ENCODE measurements at regions not wholly inside any gene's neighbourhood (a gene's known extent, or its start where the extent isn't known, plus 50 kb on each side); places are given as distances from the start of the nearest gene placed in this dataset.

DNA sequence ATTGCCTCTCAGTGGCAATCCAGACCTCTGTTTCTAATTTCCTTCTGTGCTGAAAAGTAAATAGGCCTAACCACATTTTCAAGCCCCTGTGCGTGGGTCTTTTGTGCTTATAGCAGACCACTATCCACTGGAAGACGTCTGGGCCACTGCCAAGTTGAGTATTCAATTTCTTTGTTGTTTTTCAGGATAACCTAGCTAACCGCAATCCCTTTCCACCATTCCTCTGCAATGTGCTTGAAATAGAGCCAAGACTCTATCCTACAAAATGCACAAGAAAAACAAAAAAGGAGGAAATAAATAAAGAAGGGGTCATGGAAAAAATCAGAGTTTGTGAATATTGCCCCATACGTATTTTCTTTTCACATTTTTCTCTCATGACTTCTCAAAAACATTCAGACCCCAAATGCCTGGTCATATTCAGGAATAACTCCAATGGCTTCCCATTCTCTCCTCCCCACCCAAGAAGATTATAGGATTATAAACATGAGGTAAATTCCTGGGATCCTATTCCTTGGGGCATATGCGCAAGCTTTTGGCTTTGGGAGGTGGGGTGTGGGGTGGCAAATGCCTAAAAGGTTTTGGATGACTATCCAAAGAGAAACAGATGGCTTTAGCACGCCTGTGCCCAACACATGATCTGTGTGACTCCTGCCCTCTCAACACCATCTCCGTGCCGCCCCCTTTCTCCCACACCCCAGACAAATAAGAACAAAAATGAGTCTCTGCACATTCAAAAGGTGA lies 217.9 kb upstream of the THBS1 start:
- peaks cover under 1% of the 10 kb centered on the region for H3K4me1 Mint-ChIP-seq
- no peak for DNase-seq
- H3K27ac Mint-ChIP-seq: no peak overlapping the region
- H3K27me3 Mint-ChIP-seq: peaks cover 51% of the 10 kb centered on the region
- no peak overlapping the region for H3K4me3 Mint-ChIP-seq
- no peaks in the 10 kb centered on the region for H3K9me3 ChIP-seq (ENCODE audit: control insufficient read depth, low read length, poor library complexity, severe bottlenecking)
- no peak for ATAC-seq
- peaks cover 4% of the 10 kb centered on the region for H3K36me3 Mint-ChIP-seq (ENCODE audit: low read depth)

GRCh38 chr15:39363761-39364586 lies 216.9 kb upstream of the THBS1 start:
- no peak for ATAC-seq
- peaks cover 47% of the 10 kb centered on the region for H3K27me3 Mint-ChIP-seq

GRCh38 chr15:39364721-39365120 lies 216.2 kb upstream of the THBS1 start:
- Mint-ChIP-seq H3K27me3 (peaks cover 40% of the 10 kb centered on the region), H3K27ac (no peak overlapping the region), H3K4me1 (no peaks in the 10 kb centered on the region), H3K36me3 (ENCODE audit: low read depth) (peaks cover 3% of the 10 kb centered on the region), H3K4me3 (no peak overlapping the region)
- DNase-seq (no peak), ATAC-seq (no peak)
- no peaks in the 10 kb centered on the region for H3K9me3 ChIP-seq (ENCODE audit: control insufficient read depth, low read length, poor library complexity, severe bottlenecking)

More at GRCh38 chr15:39363761-39364586, 216.9 kb upstream of the THBS1 start:
- no peaks in the 10 kb centered on the region for H3K9me3 ChIP-seq (ENCODE audit: control insufficient read depth, low read length, poor library complexity, severe bottlenecking)
- no peak for DNase-seq
- no peaks in the 10 kb centered on the region for H3K4me1 Mint-ChIP-seq
- H3K36me3 Mint-ChIP-seq (ENCODE audit: low read depth): peaks cover 3% of the 10 kb centered on the region
- H3K4me3 Mint-ChIP-seq: no peak overlapping the region
- no peak overlapping the region for H3K27ac Mint-ChIP-seq

DNA sequence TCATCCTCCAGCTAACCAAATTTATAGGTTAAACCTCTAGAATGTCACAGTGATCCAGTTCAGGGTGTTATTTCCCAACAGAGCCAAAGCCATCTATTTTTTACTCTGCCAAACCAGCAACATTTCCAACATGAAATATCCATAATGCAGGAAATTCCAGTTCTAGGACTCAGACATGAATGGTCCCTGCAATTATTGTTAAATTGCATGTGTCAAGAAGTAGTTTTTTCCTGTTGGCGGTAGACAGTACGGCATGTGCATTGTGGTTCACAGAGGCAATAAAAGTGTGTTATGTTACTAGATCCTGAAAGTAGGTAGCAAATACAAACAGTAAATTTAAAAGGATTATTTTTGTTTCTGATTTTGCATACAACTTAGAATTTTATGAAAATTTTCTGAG lies 215.7 kb upstream of the THBS1 start:
- no peak overlapping the region for H3K27ac Mint-ChIP-seq
- peaks cover 3% of the 10 kb centered on the region for H3K36me3 Mint-ChIP-seq (ENCODE audit: low read depth)
- H3K4me3 Mint-ChIP-seq: no peak overlapping the region
- no peak for ATAC-seq
- no peaks in the 10 kb centered on the region for H3K4me1 Mint-ChIP-seq
- no peaks in the 10 kb centered on the region for H3K9me3 ChIP-seq (ENCODE audit: control insufficient read depth, low read length, poor library complexity, severe bottlenecking)
- no peak for DNase-seq
- peaks cover 36% of the 10 kb centered on the region for H3K27me3 Mint-ChIP-seq

- H3K9me3 ChIP-seq (ENCODE audit: control insufficient read depth, low read length, poor library complexity, severe bottlenecking): no peaks in the 10 kb centered on the region
- no peak overlapping the region for H3K4me3 Mint-ChIP-seq
- peaks cover 29% of the 10 kb centered on the region for H3K27me3 Mint-ChIP-seq
- ATAC-seq (no peak), DNase-seq (no peak)
- H3K27ac Mint-ChIP-seq: no peak overlapping the region
- no peaks in the 10 kb centered on the region for H3K4me1 Mint-ChIP-seq
- H3K36me3 Mint-ChIP-seq (ENCODE audit: low read depth): peaks cover 3% of the 10 kb centered on the region
These were observed 215.0 kb upstream of the THBS1 start for GRCh38 chr15:39365873-39366272.

DNA sequence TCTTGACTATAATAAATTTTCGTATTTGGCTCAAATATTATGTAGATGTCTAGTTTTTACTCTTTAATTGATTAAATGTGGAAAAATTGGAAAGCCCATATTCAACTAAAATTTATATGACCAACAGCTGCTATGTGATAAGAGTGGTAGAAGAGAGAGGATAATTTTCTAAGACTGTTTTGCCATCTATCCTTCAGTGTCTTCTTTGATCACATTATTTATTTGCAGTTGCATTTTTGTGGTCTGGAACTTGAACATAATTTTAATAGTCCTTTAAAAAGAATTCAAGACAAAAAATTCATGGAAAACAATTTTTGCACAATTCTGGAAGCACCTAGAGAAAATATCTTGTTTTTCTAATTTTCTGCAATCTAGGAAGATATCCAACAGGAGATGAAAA lies 213.3 kb upstream of the THBS1 start:
- H3K9me3 ChIP-seq (ENCODE audit: control insufficient read depth, low read length, poor library complexity, severe bottlenecking): peaks cover 4% of the 10 kb centered on the region
- Mint-ChIP-seq H3K27ac (no peak overlapping the region), H3K4me1 (no peaks in the 10 kb centered on the region), H3K4me3 (no peak overlapping the region), H3K36me3 (ENCODE audit: low read depth) (peaks cover 6% of the 10 kb centered on the region), H3K27me3 (peaks cover 12% of the 10 kb centered on the region)
- DNase-seq (no peak), ATAC-seq (no peak)

- no peak for ATAC-seq
- no peak for DNase-seq
- no peak overlapping the region for H3K4me3 Mint-ChIP-seq
- H3K27ac Mint-ChIP-seq: no peak overlapping the region
- peaks cover 4% of the 10 kb centered on the region for H3K9me3 ChIP-seq (ENCODE audit: control insufficient read depth, low read length, poor library complexity, severe bottlenecking)
- H3K4me1 Mint-ChIP-seq: no peaks in the 10 kb centered on the region
- H3K27me3 Mint-ChIP-seq: no peaks in the 10 kb centered on the region
- peaks cover 3% of the 10 kb centered on the region for H3K36me3 Mint-ChIP-seq (ENCODE audit: low read depth)
These were observed 211.1 kb upstream of the THBS1 start for GRCh38 chr15:39369768-39370167.

- no peak overlapping the region for H3K4me3 Mint-ChIP-seq
- DNase-seq: no peak
- H3K9me3 ChIP-seq (ENCODE audit: control insufficient read depth, low read length, poor library complexity, severe bottlenecking): peaks cover 4% of the 10 kb centered on the region
- H3K36me3 Mint-ChIP-seq (ENCODE audit: low read depth): peaks cover 5% of the 10 kb centered on the region
- ATAC-seq: no peak
- H3K27ac Mint-ChIP-seq: no peak overlapping the region
- peaks cover 11% of the 10 kb centered on the region for H3K27me3 Mint-ChIP-seq
- no peaks in the 10 kb centered on the region for H3K4me1 Mint-ChIP-seq
These were observed 204.4 kb upstream of the THBS1 start for GRCh38 chr15:39376371-39376909.

GRCh38 chr15:39381517-39381916 lies 199.4 kb upstream of the THBS1 start:
- DNase-seq (no peak), ATAC-seq (no peak)
- H3K4me3 Mint-ChIP-seq: no peak overlapping the region

DNA sequence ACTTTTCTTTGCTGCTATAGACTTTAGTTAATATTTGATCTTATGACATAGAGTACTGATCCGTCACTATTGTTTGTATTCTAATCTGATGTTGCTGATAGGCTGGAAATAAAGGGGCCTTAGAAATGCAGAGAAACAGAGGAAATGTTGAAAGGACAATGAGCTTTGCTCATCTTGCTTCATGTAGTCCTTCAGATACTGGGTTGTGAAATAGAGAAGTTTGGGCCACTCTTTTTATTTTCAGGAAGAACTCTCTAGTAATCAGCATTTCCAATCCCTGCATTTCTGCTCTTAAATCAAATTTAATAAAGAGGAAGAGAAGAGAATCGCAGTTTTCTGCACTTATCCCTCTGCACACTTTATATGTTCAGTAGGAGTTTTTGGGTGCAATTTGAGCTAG lies 192.8 kb upstream of the THBS1 start:
- no peaks in the 10 kb centered on the region for H3K36me3 Mint-ChIP-seq (ENCODE audit: low read depth)
- no peak for ATAC-seq

More at GRCh38 chr15:39381517-39381916, 199.4 kb upstream of the THBS1 start:
- Mint-ChIP-seq H3K36me3 (ENCODE audit: low read depth) (peaks cover 3% of the 10 kb centered on the region), H3K4me1 (no peaks in the 10 kb centered on the region), H3K27ac (no peak overlapping the region), H3K27me3 (peaks cover 17% of the 10 kb centered on the region)
- no peaks in the 10 kb centered on the region for H3K9me3 ChIP-seq (ENCODE audit: control insufficient read depth, low read length, poor library complexity, severe bottlenecking)

GRCh38 chr15:39391230-39391629 lies 189.6 kb upstream of the THBS1 start:
- ATAC-seq (no peak), DNase-seq (no peak)
- peaks cover 51% of the 10 kb centered on the region for H3K27me3 Mint-ChIP-seq
- no peaks in the 10 kb centered on the region for H3K9me3 ChIP-seq (ENCODE audit: control insufficient read depth, low read length, poor library complexity, severe bottlenecking)
- H3K36me3 Mint-ChIP-seq (ENCODE audit: low read depth): no peaks in the 10 kb centered on the region
- H3K27ac Mint-ChIP-seq: no peak overlapping the region
- H3K4me3 Mint-ChIP-seq: no peak overlapping the region
- peaks cover 5% of the 10 kb centered on the region for H3K4me1 Mint-ChIP-seq

More for the DNA sequence above, 192.8 kb upstream of the THBS1 start:
- no peak for DNase-seq
- no peaks in the 10 kb centered on the region for H3K9me3 ChIP-seq (ENCODE audit: control insufficient read depth, low read length, poor library complexity, severe bottlenecking)
- Mint-ChIP-seq H3K27ac (no peak overlapping the region), H3K4me3 (no peak overlapping the region), H3K4me1 (peaks cover 2% of the 10 kb centered on the region), H3K27me3 (peaks cover 35% of the 10 kb centered on the region)

GRCh38 chr15:39392469-39393047 lies 188.3 kb upstream of the THBS1 start:
- no peaks in the 10 kb centered on the region for H3K36me3 Mint-ChIP-seq (ENCODE audit: low read depth)
- H3K9me3 ChIP-seq (ENCODE audit: control insufficient read depth, low read length, poor library complexity, severe bottlenecking): no peaks in the 10 kb centered on the region
- H3K27me3 Mint-ChIP-seq: peaks cover 51% of the 10 kb centered on the region
- H3K4me3 Mint-ChIP-seq: no peak overlapping the region
- no peak overlapping the region for H3K27ac Mint-ChIP-seq
- ATAC-seq (no peak), DNase-seq (no peak)
- H3K4me1 Mint-ChIP-seq: peaks cover 5% of the 10 kb centered on the region
